Endothelial cell of hepatic sinusoid (primary cell): ENCODE measurements at regions not wholly inside any gene's neighbourhood (a gene's known extent, or its start where the extent isn't known, plus 50 kb on each side); places are given as distances from the start of the nearest gene placed in this dataset.

Experiments
- in situ Hi-C: cut with HindIII; loops from 2 replicates; pipeline ENCODE4 v1.10.0; 2017; ENCODE audit warnings: low sequenced_read_pairs

GRCh38 chr11:87972133-87972532 lies 203.1 kb downstream of the RAB38 start:
- in situ Hi-C loops = no loop called here

DNA sequence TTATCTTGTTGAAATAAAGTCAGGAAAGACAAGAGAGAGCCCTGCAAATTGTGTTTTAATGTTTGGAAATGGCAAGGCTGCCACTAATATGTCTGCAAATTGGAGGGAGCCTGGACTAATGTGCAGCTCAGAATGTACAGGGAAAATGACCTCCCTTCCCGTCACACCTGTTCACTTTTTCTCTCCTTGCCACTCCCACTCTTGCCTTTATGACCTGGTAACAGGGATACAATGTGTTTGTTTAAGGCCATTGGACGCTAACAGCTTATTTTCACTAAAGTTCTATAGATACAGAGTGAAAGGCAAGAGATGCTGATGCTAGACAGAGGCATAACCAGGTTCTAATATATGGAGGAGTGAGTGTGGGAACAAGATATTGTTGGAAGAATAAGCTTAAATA lies 203.9 kb downstream of the RAB38 start:
- in situ Hi-C loops = no loop called here

DNA sequence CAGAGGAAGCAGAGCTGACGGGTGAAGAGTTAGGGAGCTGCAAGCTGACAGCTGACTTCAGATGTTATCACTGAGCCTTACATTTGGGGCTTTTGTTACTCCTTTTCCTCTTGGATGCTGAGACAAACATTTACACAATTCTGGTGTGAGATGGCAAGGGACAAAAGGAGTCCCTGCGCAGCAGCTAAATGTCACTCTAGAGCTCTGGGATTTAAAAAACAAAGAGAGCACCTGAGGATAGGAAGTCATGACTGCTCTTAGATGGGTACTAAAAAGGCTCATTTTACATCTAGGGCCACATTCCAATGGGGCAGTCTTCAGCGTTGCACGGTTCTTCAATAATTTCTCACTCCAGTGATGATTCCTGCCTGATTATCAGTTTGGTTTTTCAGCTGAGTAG lies 204.5 kb downstream of the RAB38 start:
- in situ Hi-C loops = no loop called here

- in situ Hi-C loops = no loop called here
Observed at GRCh38 chr11:87967459-87967858, 207.8 kb downstream of the RAB38 start.

GRCh38 chr11:87966694-87967093 lies 208.5 kb downstream of the RAB38 start:
- in situ Hi-C loops = no loop called here

GRCh38 chr11:87966216-87966615 lies 209.0 kb downstream of the RAB38 start:
- in situ Hi-C loops = no loop called here

DNA sequence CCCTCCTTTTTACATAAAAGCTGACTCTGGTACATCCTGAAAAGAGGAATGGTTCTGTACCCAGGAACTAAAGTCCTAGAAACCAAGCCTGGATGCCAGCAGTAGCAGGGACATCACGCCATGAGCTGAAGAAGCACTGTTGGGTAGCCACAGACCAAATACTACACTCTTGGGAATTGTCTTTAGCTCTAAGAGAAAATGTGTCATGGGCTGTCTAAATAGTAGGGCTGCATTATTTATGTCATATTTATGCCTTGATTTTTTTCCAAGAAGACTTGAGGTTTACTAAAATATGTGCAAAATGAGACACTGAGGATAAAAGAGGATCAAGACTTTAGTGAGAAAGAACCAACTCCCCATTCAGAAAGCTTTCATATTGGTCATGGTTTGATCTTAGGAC lies 213.6 kb downstream of the RAB38 start:
- in situ Hi-C loops = no loop called here

GRCh38 chr11:87957961-87958360 lies 217.3 kb downstream of the RAB38 start:
- in situ Hi-C loops = no loop called here

- in situ Hi-C loops = no loop called here
Observed at GRCh38 chr11:87954476-87954875, 220.8 kb downstream of the RAB38 start.

GRCh38 chr11:87942786-87943185 lies 232.5 kb downstream of the RAB38 start:
- in situ Hi-C loops = no loop called here

GRCh38 chr11:87934182-87934581 lies 241.1 kb downstream of the RAB38 start:
- in situ Hi-C loops = no loop called here

GRCh38 chr11:87926250-87926970 lies 248.8 kb downstream of the RAB38 start:
- in situ Hi-C loops = no loop called here

DNA sequence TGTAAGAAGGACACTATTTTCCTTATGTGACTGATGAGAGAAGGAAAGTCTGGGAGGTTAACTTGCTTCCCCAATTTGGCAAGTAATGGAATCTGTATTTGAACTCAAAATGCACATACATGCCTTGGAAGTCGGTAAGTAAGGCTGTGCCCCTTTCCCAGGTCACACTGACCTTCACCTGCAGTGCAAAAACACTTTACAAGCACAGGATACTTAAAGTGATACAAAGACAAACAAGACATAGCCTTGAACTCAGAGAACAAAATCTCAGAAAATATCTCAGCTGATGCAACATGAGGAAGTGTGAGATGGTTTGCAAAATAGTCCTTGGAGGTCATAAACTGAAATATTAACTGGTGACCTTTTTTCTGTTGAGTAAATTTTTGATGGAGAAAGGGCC lies 251.1 kb downstream of the RAB38 start:
- in situ Hi-C loops = no loop called here

- in situ Hi-C loops = no loop called here
Observed at GRCh38 chr11:87917111-87917510, 258.1 kb downstream of the RAB38 start.

DNA sequence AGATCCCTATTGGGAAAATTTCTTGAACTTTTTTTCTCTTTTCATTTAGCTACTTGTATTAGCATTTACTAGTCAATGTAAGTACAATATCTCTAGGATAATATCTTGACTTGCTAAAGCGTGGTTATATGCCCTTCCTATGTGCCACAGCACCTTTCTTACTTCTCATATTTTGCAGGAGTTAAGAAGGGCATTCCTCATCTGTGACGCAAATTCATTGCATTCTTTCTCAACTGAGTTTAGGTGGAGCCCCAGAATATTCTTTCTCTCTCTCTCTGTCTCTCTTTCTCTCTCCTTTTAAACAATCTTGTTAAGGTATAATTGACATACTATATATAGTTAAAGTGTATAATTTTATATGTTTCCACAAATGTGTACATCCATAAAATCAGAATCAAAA lies 266.1 kb downstream of the RAB38 start:
- in situ Hi-C loops = no loop called here

GRCh38 chr11:87908086-87908485 lies 267.2 kb downstream of the RAB38 start:
- in situ Hi-C loops = no loop called here

DNA sequence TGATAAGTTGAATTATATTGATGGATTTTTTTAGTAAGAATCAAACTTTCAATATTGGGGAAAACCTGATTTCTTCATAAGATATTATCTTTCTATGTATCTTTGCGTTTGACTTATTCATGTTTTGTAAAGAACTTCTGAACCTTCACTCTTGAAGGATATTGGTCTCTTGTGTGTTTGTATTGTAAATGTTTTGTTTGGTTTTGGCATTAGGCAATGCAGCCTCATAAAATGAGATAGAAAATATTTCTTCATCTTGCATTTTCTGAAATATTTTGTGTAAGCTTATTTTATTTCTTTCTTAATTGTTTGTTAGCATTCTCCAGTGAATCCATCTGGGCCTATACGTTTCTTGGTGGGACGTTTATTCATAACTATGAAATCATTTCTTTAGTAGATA lies 271.9 kb downstream of the RAB38 start:
- in situ Hi-C loops = no loop called here

- in situ Hi-C loops = no loop called here
Observed at GRCh38 chr11:87901341-87901740, 273.9 kb downstream of the RAB38 start.

DNA sequence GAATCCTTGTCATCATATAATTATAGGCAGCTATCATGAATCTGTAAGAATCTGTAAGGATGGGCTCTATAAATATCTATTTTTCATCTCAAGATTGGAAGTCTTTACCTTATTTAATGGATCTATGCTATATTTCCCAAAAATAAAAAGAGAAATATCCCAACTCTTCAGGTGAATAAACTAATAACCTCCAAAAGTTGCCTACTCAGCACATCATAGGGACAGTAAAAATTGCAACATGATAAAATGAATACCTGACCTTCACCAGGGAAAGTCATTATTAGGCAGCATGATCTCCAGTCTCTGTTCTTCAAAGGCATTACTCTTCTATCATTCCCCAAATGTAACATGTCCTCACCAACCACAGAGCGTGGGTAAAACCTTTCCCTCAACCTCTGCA lies 277.3 kb downstream of the RAB38 start:
- in situ Hi-C loops = no loop called here

DNA sequence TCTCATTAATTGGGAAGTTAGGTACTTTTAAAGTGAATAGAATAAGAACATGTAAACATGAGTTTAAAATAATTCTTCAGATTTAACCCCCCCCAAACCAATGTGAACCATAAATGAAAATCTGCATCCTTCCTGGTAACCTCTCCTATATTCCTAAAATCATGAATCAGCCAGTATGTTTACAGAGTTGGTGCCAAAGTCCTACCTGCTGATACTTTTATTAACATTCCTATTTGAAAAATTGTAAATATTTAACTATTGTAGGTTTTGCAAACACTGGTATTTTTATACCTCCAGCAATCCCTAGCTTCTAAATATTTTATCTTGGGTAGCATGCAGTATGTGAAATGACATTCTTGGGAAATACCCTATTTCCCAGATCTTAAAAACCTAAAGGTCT lies 278.2 kb downstream of the RAB38 start:
- in situ Hi-C loops = no loop called here

DNA sequence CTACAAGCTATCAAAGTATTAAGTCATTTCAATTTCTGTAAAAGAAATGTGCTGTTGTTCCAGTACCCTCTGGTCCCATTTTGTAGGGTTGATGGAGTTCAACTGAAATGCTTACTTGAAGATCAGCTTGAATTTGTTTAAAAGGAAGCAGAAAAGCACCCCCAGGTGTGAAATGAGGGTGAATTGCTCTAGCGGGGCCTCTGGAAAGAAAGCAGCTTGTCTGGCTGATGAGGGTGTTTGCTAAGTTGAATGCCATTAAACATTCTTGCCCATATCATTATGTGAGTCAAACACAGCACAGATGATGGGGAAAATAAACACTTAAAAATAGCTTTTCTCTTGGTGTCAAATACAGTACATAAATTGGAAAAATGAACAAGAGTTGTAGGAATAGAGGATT lies 280.3 kb downstream of the RAB38 start:
- in situ Hi-C loops = no loop called here

DNA sequence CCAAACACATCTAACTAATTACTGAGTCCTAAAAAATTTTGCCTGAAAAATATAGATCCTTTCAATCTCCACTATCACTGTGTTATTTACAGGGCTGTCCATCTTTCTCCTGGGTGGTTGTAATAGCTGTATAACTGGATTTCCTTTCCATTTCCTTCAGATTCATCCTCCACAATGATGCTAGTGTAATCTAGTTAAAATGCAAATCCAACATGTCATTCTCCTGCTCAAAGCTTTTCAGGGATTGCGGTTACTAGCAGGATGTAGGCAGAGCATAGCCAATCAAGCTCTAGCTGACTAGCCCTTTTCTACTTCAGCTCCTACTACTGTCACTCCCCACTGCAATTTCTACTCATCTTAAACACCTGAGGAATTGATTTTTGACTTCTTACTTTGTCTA lies 283.0 kb downstream of the RAB38 start:
- in situ Hi-C loops = no loop called here

DNA sequence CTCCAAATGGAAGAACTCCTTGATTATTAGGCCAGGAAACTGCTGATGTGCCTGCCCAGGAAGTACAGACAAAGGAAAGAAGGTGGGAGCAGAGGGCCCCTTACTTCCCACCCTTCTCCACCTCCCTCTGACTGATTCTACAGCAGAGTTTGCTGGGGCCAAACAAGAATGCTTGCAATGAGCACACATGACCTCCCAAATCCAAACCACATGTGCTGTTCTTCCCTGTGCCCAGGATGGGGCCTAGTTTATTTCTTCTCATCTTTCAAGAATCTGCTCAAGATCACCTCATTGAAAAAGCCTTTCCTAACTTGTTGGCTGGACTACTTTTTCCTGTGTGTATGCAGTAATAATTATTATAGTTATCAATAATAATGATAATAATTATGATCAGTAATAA lies 286.1 kb downstream of the RAB38 start:
- in situ Hi-C loops = no loop called here
